Fibroblast of pulmonary artery (primary cell): ENCODE measurements at regions not wholly inside any gene's neighbourhood (a gene's known extent, or its start where the extent isn't known, plus 50 kb on each side); places are given as distances from the start of the nearest gene placed in this dataset.

Source experiments
- DNase-seq: peaks from one replicate; pipeline ENCODE4 v3.0.0-alpha.2; 2010; ENCODE audit warnings: low read depth
- H3K4me3 ChIP-seq: replicated peaks from 2 replicates; pipeline ENCODE4 v1.5.1; 2011; ENCODE audit warnings: low read depth, mild to moderate bottlenecking, control low read depth, low read length, moderate library complexity
- TF ChIP-seq, protein P1 (sequence below): IDR thresholded peaks from 2 replicates; pipeline ENCODE4 v1.5.1; 2011; ENCODE audit warnings: mild to moderate bottlenecking, control low read depth, low read length, inconsistent platforms; ENCODE audit errors: missing control alignments

DNA sequence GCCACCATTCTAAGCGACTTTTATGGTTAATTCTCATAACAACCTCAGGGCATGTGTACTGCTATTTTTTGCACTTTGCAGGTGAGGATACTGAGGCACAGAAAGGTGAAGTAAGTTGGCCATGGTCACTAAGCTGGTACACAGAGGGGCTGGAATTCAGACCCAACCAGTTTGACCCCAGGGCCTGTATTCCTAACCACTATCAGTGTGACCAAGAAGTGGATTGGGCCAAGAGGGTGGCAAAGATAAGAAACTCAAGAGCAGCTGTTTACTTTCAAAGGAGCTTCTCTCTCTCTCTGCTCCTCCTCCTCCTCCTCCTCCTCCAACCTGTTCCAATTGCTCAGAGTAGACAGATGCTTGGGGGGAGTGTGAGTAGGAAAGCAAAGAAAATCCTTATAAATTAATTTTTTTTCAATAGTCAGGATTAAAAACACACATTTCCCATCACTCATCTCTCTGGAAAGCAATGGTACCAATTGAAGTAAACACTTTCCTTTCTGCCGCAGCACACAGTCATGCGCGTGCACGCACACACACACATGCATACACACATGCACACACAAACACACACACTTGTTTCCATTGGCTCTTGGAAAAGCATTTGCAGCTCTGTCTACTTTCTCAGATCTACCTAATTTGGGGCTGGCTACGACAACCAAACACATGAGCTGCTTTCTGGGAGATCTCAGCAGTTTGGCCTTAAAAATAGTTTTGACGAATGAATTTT, 736.7 kb upstream of the WWC1 start:
- no peak for DNase-seq
- H3K4me3 ChIP-seq = no peak overlapping the region
- TF ChIP-seq, protein P1, sequence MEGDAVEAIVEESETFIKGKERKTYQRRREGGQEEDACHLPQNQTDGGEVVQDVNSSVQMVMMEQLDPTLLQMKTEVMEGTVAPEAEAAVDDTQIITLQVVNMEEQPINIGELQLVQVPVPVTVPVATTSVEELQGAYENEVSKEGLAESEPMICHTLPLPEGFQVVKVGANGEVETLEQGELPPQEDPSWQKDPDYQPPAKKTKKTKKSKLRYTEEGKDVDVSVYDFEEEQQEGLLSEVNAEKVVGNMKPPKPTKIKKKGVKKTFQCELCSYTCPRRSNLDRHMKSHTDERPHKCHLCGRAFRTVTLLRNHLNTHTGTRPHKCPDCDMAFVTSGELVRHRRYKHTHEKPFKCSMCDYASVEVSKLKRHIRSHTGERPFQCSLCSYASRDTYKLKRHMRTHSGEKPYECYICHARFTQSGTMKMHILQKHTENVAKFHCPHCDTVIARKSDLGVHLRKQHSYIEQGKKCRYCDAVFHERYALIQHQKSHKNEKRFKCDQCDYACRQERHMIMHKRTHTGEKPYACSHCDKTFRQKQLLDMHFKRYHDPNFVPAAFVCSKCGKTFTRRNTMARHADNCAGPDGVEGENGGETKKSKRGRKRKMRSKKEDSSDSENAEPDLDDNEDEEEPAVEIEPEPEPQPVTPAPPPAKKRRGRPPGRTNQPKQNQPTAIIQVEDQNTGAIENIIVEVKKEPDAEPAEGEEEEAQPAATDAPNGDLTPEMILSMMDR = no peak

- no peak overlapping the region for H3K4me3 ChIP-seq
- TF ChIP-seq, protein P1 = no peak
- DNase-seq = peak; percentile 6
Observed at GRCh38 chr5:167555565-167556166, 735.8 kb upstream of the WWC1 start.

- no peak overlapping the region for H3K4me3 ChIP-seq
- TF ChIP-seq, protein P1 = no peak
- peak; percentile 13 for DNase-seq
Observed at GRCh38 chr5:167557359-167557758, 734.1 kb upstream of the WWC1 start.

DNA sequence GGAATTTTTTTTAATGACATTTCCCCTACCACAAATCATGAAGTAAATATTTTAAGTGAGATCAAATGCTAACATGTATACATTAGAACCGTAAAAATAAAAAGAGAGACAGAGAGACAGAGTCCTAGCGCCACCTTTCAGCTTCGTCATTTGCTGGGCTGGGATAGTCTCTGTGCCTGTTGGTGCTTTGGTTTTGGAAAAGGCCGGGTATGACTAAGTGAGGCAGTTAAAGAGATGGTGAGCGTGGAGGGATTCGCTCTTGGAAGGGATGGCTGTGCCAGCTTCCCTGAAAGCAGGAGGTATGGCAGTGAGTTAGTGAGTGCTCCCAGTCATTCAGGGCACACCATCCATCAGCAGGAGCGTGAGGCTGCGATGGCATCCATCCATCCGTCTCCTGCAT, 729.6 kb upstream of the WWC1 start:
- TF ChIP-seq, protein P1 = no peak

DNA sequence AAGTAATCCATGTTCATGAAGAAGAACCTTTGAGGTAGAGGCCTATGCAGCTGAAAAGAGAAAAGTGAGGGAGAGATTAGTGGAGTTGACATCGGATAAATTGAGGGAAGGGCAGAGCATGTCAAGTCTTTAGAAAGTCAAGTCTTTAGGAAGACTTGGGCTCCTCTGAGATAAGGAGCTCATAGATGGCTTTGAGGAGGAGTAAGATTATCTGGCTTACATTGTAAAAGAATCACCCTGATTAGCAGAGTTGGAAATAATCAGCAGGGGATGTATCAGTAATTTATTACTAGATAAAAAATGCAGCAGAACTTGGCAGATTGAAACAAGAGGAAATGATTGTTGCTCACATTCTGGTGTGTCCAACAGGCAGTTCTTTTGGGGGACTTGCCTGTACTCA, 727.2 kb upstream of the WWC1 start:
- DNase-seq = no peak
- TF ChIP-seq, protein P1 = no peak
- H3K4me3 ChIP-seq = no peak overlapping the region

More for the DNA sequence above, 729.6 kb upstream of the WWC1 start:
- no peak for DNase-seq
- no peak overlapping the region for H3K4me3 ChIP-seq

DNA sequence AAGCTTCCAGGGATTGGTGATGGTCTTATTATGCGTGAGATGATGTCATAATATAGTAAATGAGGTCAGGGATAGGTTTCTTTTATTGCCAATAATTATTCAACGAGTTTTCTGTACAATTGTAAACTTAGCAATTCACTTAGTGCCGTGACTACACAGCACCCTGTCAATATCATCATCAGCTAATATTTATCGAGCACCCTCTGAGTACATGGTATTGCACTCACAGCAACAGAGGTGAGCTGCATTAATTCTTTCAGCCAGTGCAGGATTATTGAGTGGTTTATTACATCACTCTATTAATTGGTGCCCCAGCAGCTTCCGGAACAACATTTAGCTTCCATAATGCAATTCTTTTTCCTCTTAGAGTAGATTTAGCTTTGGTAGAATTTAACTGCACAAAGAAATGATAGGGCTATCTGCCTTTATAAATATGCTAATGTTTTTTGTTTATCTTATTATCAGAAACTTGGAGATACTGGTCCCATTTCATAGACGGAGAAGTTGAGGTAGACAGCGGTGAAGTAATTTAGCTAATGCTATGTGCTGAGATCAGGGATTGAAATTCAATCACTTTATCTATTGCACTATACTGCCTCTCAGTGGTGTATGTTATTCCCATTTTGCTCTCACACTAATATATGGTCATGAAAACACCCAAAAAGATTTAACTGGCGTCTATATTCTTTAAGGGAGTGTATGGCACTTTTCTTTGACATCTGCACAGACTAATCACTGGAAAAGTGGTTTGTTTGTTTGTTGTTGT, 726.1 kb upstream of the WWC1 start:
- peak; percentile 49 for DNase-seq
- no peak overlapping the region for H3K4me3 ChIP-seq
- TF ChIP-seq, protein P1 = peak; percentile 44
